Left kidney (tissue), 1 donor: ENCODE measurements at regions not wholly inside any gene's neighbourhood (a gene's known extent, or its start where the extent isn't known, plus 50 kb on each side); places are given as distances from the start of the nearest gene placed in this dataset.

ENCODE experiments used
- DNase-seq: peaks from one replicate; pipeline ENCODE4 v3.0.0-alpha.2; 2013

- no peak for DNase-seq
These were observed 417.5 kb upstream of the MEF2C start for GRCh38 chr5:89300426-89300970.

- DNase-seq, result no peak
These were observed 417.0 kb upstream of the MEF2C start for GRCh38 chr5:89299998-89300397.

GRCh38 chr5:89297066-89297465, 414.1 kb upstream of the MEF2C start:
- DNase-seq, result no peak

GRCh38 chr5:89293810-89294209, 410.8 kb upstream of the MEF2C start:
- DNase-seq, result no peak

- DNase-seq, result no peak
These were observed 409.5 kb upstream of the MEF2C start for GRCh38 chr5:89292487-89292886.

GRCh38 chr5:89289604-89290003, 406.6 kb upstream of the MEF2C start:
- no peak for DNase-seq

- DNase-seq, result no peak
These were observed 405.0 kb upstream of the MEF2C start for GRCh38 chr5:89287964-89288363.

- no peak for DNase-seq
These were observed 403.3 kb upstream of the MEF2C start for GRCh38 chr5:89286320-89286719.

- no peak for DNase-seq
These were observed 400.9 kb upstream of the MEF2C start for GRCh38 chr5:89283728-89284493.

- DNase-seq, result no peak
These were observed 399.8 kb upstream of the MEF2C start for GRCh38 chr5:89282554-89283510.

- no peak for DNase-seq
These were observed 399.0 kb upstream of the MEF2C start for GRCh38 chr5:89281766-89282553.

- no peak for DNase-seq
These were observed 398.2 kb upstream of the MEF2C start for GRCh38 chr5:89281211-89281610.

- DNase-seq, result no peak
These were observed 397.4 kb upstream of the MEF2C start for GRCh38 chr5:89280103-89281037.

- no peak for DNase-seq
These were observed 396.5 kb upstream of the MEF2C start for GRCh38 chr5:89279391-89280036.

GRCh38 chr5:89277816-89278215, 394.8 kb upstream of the MEF2C start:
- DNase-seq, result no peak

- no peak for DNase-seq
These were observed 393.8 kb upstream of the MEF2C start for GRCh38 chr5:89276566-89277305.

- no peak for DNase-seq
These were observed 392.3 kb upstream of the MEF2C start for GRCh38 chr5:89275066-89275855.

GRCh38 chr5:89273289-89273688, 390.3 kb upstream of the MEF2C start:
- DNase-seq, result no peak

- no peak for DNase-seq
These were observed 387.9 kb upstream of the MEF2C start for GRCh38 chr5:89270901-89271300.
